Activated CD8-positive, alpha-beta T cell treated with anti-CD3 and anti-CD28 coated beads for 36 hours (primary cell): ENCODE measurements at regions not wholly inside any gene's neighbourhood (a gene's known extent, or its start where the extent isn't known, plus 50 kb on each side); places are given as distances from the start of the nearest gene placed in this dataset.

Source experiments
- ATAC-seq: fragments of 200-7000 bp; cut with Tn5 transposase; one replicate; pipeline ENCODE4 v1.10.0; 2021; ENCODE audit warnings: mild to moderate bottlenecking, moderate library complexity
- CTCF ChIA-PET: fragments of 350-600 bp; sonication (Branson Sonifier 250); formaldehyde crosslinking; loops from one replicate; lab custom pipeline; 2021; ENCODE audit warnings: antibody characterized with exemption; lab: Charles Lee
- POLR2A ChIA-PET: fragments of 350-600 bp; sonication (Branson Sonifier 250); formaldehyde crosslinking; loops from one replicate; lab custom pipeline; 2021; ENCODE audit warnings: antibody characterized with exemption; lab: Charles Lee
- DNase-seq: peaks from one replicate; pipeline ENCODE4 v3.0.0-alpha.2; 2020
- H3K27ac Mint-ChIP-seq: one replicate; pipeline ENCODE4 v1.8.0; 2021; ENCODE audit warnings: mild to moderate bottlenecking, mixed read lengths
- H3K27me3 Mint-ChIP-seq: one replicate; pipeline ENCODE4 v1.8.0; 2021; ENCODE audit warnings: mixed read lengths
- H3K36me3 Mint-ChIP-seq: one replicate; pipeline ENCODE4 v1.8.0; 2021; ENCODE audit warnings: low read depth, mixed read lengths
- H3K4me1 Mint-ChIP-seq: one replicate; pipeline ENCODE4 v1.8.0; 2021; ENCODE audit warnings: low read depth, mixed read lengths
- H3K4me3 Mint-ChIP-seq: one replicate; pipeline ENCODE4 v1.8.0; 2021; ENCODE audit warnings: mild to moderate bottlenecking, moderate library complexity, mixed read lengths
- H3K9me3 Mint-ChIP-seq: one replicate; pipeline ENCODE4 v1.8.0; 2021; ENCODE audit warnings: mixed read lengths
- CTCF ChIP-seq: fragments of 200-600 bp; IDR thresholded peaks from one replicate; pipeline ENCODE4 v1.8.0; 2022; ENCODE audit warnings: antibody characterized with exemption, mild to moderate bottlenecking
- intact Hi-C: fragments of 100-400 bp; cut with micrococcal nuclease; formaldehyde crosslinking; loops from one replicate; pipeline ENCODE4 v1.10.0; 2022

- POLR2A ChIA-PET: no interaction called here
Measured at GRCh38 chr3:173342679-173343078, 54.9 kb upstream of the NLGN1 start.

GRCh38 chr3:173340626-173341025 lies 56.9 kb upstream of the NLGN1 start:
- CTCF ChIA-PET: no interaction called here
- TF ChIP-seq CTCF: no peak

More at GRCh38 chr3:173342679-173343078, 54.9 kb upstream of the NLGN1 start:
- Mint-ChIP-seq H3K27me3 (no peaks in the 10 kb centered on the region), H3K27ac (no peak overlapping the region), H3K4me3 (no peak overlapping the region), H3K4me1 (no peaks in the 10 kb centered on the region), H3K9me3 (no peaks in the 10 kb centered on the region), H3K36me3 (no peaks in the 10 kb centered on the region)
- intact Hi-C loops: no loop called here
- DNase-seq: no peak
- no peak for ATAC-seq
- no peak for TF ChIP-seq CTCF
- CTCF ChIA-PET: interaction anchor here (1.0 kb wide), 1 partner anchor 15 kb away, joined by 4 read pairs; no protein-coding TSS in a partner anchor

GRCh38 chr3:173336261-173336660 lies 61.3 kb upstream of the NLGN1 start:
- CTCF ChIA-PET: no interaction called here
- Mint-ChIP-seq H3K9me3 (no peaks in the 10 kb centered on the region), H3K36me3 (no peaks in the 10 kb centered on the region), H3K27ac (no peak overlapping the region), H3K4me3 (no peak overlapping the region), H3K4me1 (no peaks in the 10 kb centered on the region), H3K27me3 (no peaks in the 10 kb centered on the region)
- TF ChIP-seq CTCF: no peak
- intact Hi-C loops: no loop called here
- no peak for ATAC-seq
- POLR2A ChIA-PET: interaction anchor here (0.7 kb wide), 1 partner anchor 44 kb away, joined by 3 read pairs; no protein-coding TSS in a partner anchor
- DNase-seq: no peak

More at GRCh38 chr3:173340626-173341025, 56.9 kb upstream of the NLGN1 start:
- Mint-ChIP-seq H3K27ac (no peak overlapping the region), H3K4me3 (no peak overlapping the region), H3K4me1 (no peaks in the 10 kb centered on the region), H3K9me3 (no peaks in the 10 kb centered on the region), H3K36me3 (no peaks in the 10 kb centered on the region), H3K27me3 (no peaks in the 10 kb centered on the region)
- DNase-seq: no peak
- intact Hi-C loops: no loop called here
- no peak for ATAC-seq
- POLR2A ChIA-PET: no interaction called here

GRCh38 chr3:173306110-173306509 lies 91.4 kb upstream of the NLGN1 start:
- H3K36me3 Mint-ChIP-seq: no peaks in the 10 kb centered on the region

More at GRCh38 chr3:173306110-173306509, 91.4 kb upstream of the NLGN1 start:
- TF ChIP-seq CTCF: no peak
- intact Hi-C loops: no loop called here
- CTCF ChIA-PET: no interaction called here
- DNase-seq: no peak
- Mint-ChIP-seq H3K9me3 (peaks cover 4% of the 10 kb centered on the region), H3K27ac (no peak overlapping the region), H3K4me3 (no peak overlapping the region), H3K27me3 (no peaks in the 10 kb centered on the region), H3K4me1 (no peaks in the 10 kb centered on the region)
- no peak for ATAC-seq
- POLR2A ChIA-PET: no interaction called here
